Body of pancreas (tissue), 4 donors: ENCODE measurements at regions not wholly inside any gene's neighbourhood (a gene's known extent, or its start where the extent isn't known, plus 50 kb on each side); places are given as distances from the start of the nearest gene placed in this dataset.

Experiments
- CTCF ChIP-seq, 7 experiments: fragments of 450-650 bp in 4 of 7; fragments of 200-600 bp in 3 of 7; sonication (generic) in 3 of 7; IDR thresholded peaks; one replicate each; pipeline ENCODE4 v1.5.1; 2016 to 2019; ENCODE audit warnings: antibody characterized with exemption in 7 of 7
- POLR2A ChIP-seq, 3 donors: fragments of 450-650 bp; IDR thresholded peaks; one replicate each; pipeline ENCODE4 v1.6.1; 2016; ENCODE audit warnings: antibody characterized with exemption in 3 of 3, mild to moderate bottlenecking in 2 of 3

- TF ChIP-seq CTCF (IDR thresholded peaks at IDR 0.05) (no peak), POLR2A (IDR thresholded peaks at IDR 0.05) (no peak)
Measured at GRCh38 chr4:189376901-189377300, 563.8 kb upstream of the FRG1 start.
